Osteocyte (in vitro differentiated cells): ENCODE measurements at regions not wholly inside any gene's neighbourhood (a gene's known extent, or its start where the extent isn't known, plus 50 kb on each side); places are given as distances from the start of the nearest gene placed in this dataset.

Experiments used
- DNase-seq: peaks from one replicate; pipeline ENCODE4 v3.0.0; 2021; ENCODE audit warnings: mixed read lengths; ENCODE audit not compliant: unreplicated experiment; ENCODE audit errors: extremely low spot score
- H3K27ac Mint-ChIP-seq: one replicate; pipeline ENCODE4 v1.8.0; 2021; ENCODE audit warnings: mild to moderate bottlenecking, mixed read lengths; ENCODE audit not compliant: unreplicated experiment
- H3K27me3 Mint-ChIP-seq: one replicate; pipeline ENCODE4 v1.8.0; 2021; ENCODE audit warnings: mixed read lengths; ENCODE audit not compliant: unreplicated experiment
- H3K36me3 Mint-ChIP-seq: one replicate; pipeline ENCODE4 v1.8.0; 2021; ENCODE audit warnings: mixed read lengths; ENCODE audit not compliant: unreplicated experiment
- H3K4me1 Mint-ChIP-seq: one replicate; pipeline ENCODE4 v1.8.0; 2021; ENCODE audit warnings: mixed read lengths; ENCODE audit not compliant: unreplicated experiment
- H3K4me3 Mint-ChIP-seq: one replicate; pipeline ENCODE4 v1.8.0; 2021; ENCODE audit warnings: mild to moderate bottlenecking, moderate library complexity, mixed read lengths; ENCODE audit not compliant: unreplicated experiment
- H3K9me3 Mint-ChIP-seq: one replicate; pipeline ENCODE4 v1.8.0; 2021; ENCODE audit warnings: mixed read lengths; ENCODE audit not compliant: unreplicated experiment
- CTCF ChIP-seq: fragments of 200-600 bp; sonication (generic); IDR thresholded peaks from 2 replicates; pipeline ENCODE4 v1.5.0; 2021; ENCODE audit warnings: antibody characterized with exemption, mild to moderate bottlenecking, moderate library complexity

GRCh38 chr20:24768201-24768636 is 180.8 kb upstream of the CST7 start:
- DNase-seq, result no peak
- no peaks in the 10 kb centered on the region for H3K9me3 Mint-ChIP-seq
- TF ChIP-seq CTCF, result no peak
- H3K36me3 Mint-ChIP-seq, result no peaks in the 10 kb centered on the region
- H3K27ac Mint-ChIP-seq, result no peak overlapping the region
- peaks cover 2% of the 10 kb centered on the region for H3K4me1 Mint-ChIP-seq
- H3K27me3 Mint-ChIP-seq, result no peaks in the 10 kb centered on the region
- no peak overlapping the region for H3K4me3 Mint-ChIP-seq

- H3K36me3 Mint-ChIP-seq, result no peaks in the 10 kb centered on the region
- peaks cover 9% of the 10 kb centered on the region for H3K4me1 Mint-ChIP-seq
- no peaks in the 10 kb centered on the region for H3K27me3 Mint-ChIP-seq
- DNase-seq, result peak; percentile 69
- no peaks in the 10 kb centered on the region for H3K9me3 Mint-ChIP-seq
- no peak overlapping the region for H3K27ac Mint-ChIP-seq
- no peak overlapping the region for H3K4me3 Mint-ChIP-seq
- no peak for TF ChIP-seq CTCF
Observed at GRCh38 chr20:24768713-24769601, 180.1 kb upstream of the CST7 start.

- peaks cover 2% of the 10 kb centered on the region for H3K9me3 Mint-ChIP-seq
- no peaks in the 10 kb centered on the region for H3K36me3 Mint-ChIP-seq
- no peak overlapping the region for H3K4me3 Mint-ChIP-seq
- peak; percentile 80 for DNase-seq
- peaks cover 13% of the 10 kb centered on the region for H3K4me1 Mint-ChIP-seq
- TF ChIP-seq CTCF, result no peak
- no peak overlapping the region for H3K27ac Mint-ChIP-seq
- H3K27me3 Mint-ChIP-seq, result no peaks in the 10 kb centered on the region
Observed at GRCh38 chr20:24769878-24770627, 179.0 kb upstream of the CST7 start.

GRCh38 chr20:24770628-24771541 is 178.2 kb upstream of the CST7 start:
- Mint-ChIP-seq H3K4me3 (no peak overlapping the region), H3K9me3 (peaks cover 8% of the 10 kb centered on the region), H3K36me3 (no peaks in the 10 kb centered on the region), H3K27ac (no peak overlapping the region), H3K27me3 (no peaks in the 10 kb centered on the region), H3K4me1 (peaks cover 13% of the 10 kb centered on the region)
- TF ChIP-seq CTCF, result no peak
- DNase-seq, result peak; percentile 63
